Aorta (tissue), 5 donors: ENCODE measurements at regions not wholly inside any gene's neighbourhood (a gene's known extent, or its start where the extent isn't known, plus 50 kb on each side); places are given as distances from the start of the nearest gene placed in this dataset.

Experiments
- ATAC-seq: fragments of 200-7000 bp; cut with Tn5 transposase; one replicate; pipeline ENCODE4 v1.9.1; 2022; ENCODE audit warnings: moderate library complexity; ENCODE audit not compliant: low FRiP score
- DNase-seq, 2 donors: peaks; one replicate each; pipeline ENCODE4 v3.0.0-alpha.2; 2020
- H3K27ac ChIP-seq, 2 donors: one replicate each; pipeline ENCODE4 v1.5.1; 2013; ENCODE audit warnings: low read length in 2 of 2, mild to moderate bottlenecking in 2 of 2, moderate library complexity in 2 of 2, control low read depth in 1 of 2, inconsistent platforms in 1 of 2, low read depth in 1 of 2
- H3K27me3 ChIP-seq, 2 donors: one replicate each; pipeline ENCODE4 v1.6.1; 2013; ENCODE audit warnings: control low read depth in 1 of 2, low read length in 1 of 2, mild to moderate bottlenecking in 1 of 2, moderate library complexity in 1 of 2; ENCODE audit not compliant: insufficient read depth in 2 of 2, control insufficient read depth in 1 of 2
- H3K36me3 ChIP-seq, 2 donors: one replicate each; pipeline ENCODE4 v1.6.1; 2013; ENCODE audit warnings: control low read depth in 1 of 2, low read length in 1 of 2, mild to moderate bottlenecking in 1 of 2; ENCODE audit not compliant: insufficient read depth in 2 of 2, control insufficient read depth in 1 of 2
- H3K4me1 ChIP-seq, 2 donors: one replicate each; pipeline ENCODE4 v1.6.1; 2013; ENCODE audit warnings: low read length in 2 of 2, control low read depth in 1 of 2, mild to moderate bottlenecking in 1 of 2, moderate library complexity in 1 of 2; ENCODE audit not compliant: insufficient read depth in 2 of 2, control insufficient read depth in 1 of 2
- H3K4me3 ChIP-seq, 2 donors: one replicate each; pipeline ENCODE4 v1.5.1; 2013; ENCODE audit warnings: low read length in 2 of 2, control low read depth in 1 of 2, mild to moderate bottlenecking in 1 of 2
- H3K9me3 ChIP-seq: one replicate; pipeline ENCODE4 v1.6.1; 2013; ENCODE audit warnings: mild to moderate bottlenecking, low read length; ENCODE audit not compliant: control insufficient read depth
- WGBS, 2 donors: extraction: QIAGEN DNeasy Blood & Tissue Kit; methylation state at CpG; one replicate each; pipeline ENCODE4 v1.1.7; 2013; 5-methylcytosine and 5-hydroxymethylcytosine counted together
- intact Hi-C, 2 donors: fragments of 100-400 bp; cut with DNase I; formaldehyde crosslinking; loops; one replicate each; pipeline versions ENCODE4 v1.14.2 to v1.15.0; 2022
- donor health status: healthy with polysubstance abuse.
- donor health status: Bipolar disorder and iron deficiency.
- donor health status: DM: no; HTN: no; CAD: no.
- donor health status: DM: no; HTN: no; CAD: no.
- donor health status: DM: yes; HTN: yes; CAD: no.

GRCh38 chr5:174187481-174187880 lies 142.0 kb downstream of the NSG2 start:
- DNase-seq, result no peak
- Histone ChIP-seq H3K9me3 (no peaks in the 10 kb centered on the region), H3K4me1 (no peaks in the 10 kb centered on the region), H3K27me3 (no peaks in the 10 kb centered on the region), H3K36me3 (no peaks in the 10 kb centered on the region), H3K27ac (no peak overlapping the region), H3K4me3 (no peak overlapping the region)
- intact Hi-C loops, result no loop called here
- 84 to 85% methylated on average over 6 of the region's 6 CpGs for WGBS, 2 donors
- no peak for ATAC-seq

GRCh38 chr5:174188295-174188694 lies 142.8 kb downstream of the NSG2 start:
- no peaks in the 10 kb centered on the region for H3K36me3 ChIP-seq

GRCh38 chr5:174189654-174190541 lies 144.4 kb downstream of the NSG2 start:
- Histone ChIP-seq H3K9me3 (no peaks in the 10 kb centered on the region), H3K36me3 (no peaks in the 10 kb centered on the region), H3K27ac (no peak overlapping the region), H3K4me1 (no peaks in the 10 kb centered on the region), H3K4me3 (no peak overlapping the region), H3K27me3 (no peaks in the 10 kb centered on the region)
- WGBS, 2 donors, result 55 to 61% methylated on average over 19 of the region's 19 CpGs
- ATAC-seq (no peak), DNase-seq (no peak)
- intact Hi-C loops, result no loop called here

More at GRCh38 chr5:174188295-174188694, 142.8 kb downstream of the NSG2 start:
- H3K9me3 ChIP-seq, result no peaks in the 10 kb centered on the region
- no peak for DNase-seq
- H3K27ac ChIP-seq, result no peak overlapping the region
- H3K27me3 ChIP-seq, result no peaks in the 10 kb centered on the region
- 94 to 100% methylated on average over 1 of the region's 1 CpG for WGBS, 2 donors
- ATAC-seq, result no peak
- no peak overlapping the region for H3K4me3 ChIP-seq
- H3K4me1 ChIP-seq, result no peaks in the 10 kb centered on the region
- intact Hi-C loops, result no loop called here

- no peak overlapping the region for H3K4me3 ChIP-seq
- no peak for ATAC-seq
- no peaks in the 10 kb centered on the region for H3K4me1 ChIP-seq
- 74 to 79% methylated on average over 4 of the region's 4 CpGs for WGBS, 2 donors
- H3K27me3 ChIP-seq, result no peaks in the 10 kb centered on the region
- no peaks in the 10 kb centered on the region for H3K36me3 ChIP-seq
- no peak overlapping the region for H3K27ac ChIP-seq
- intact Hi-C loops, result no loop called here
- no peaks in the 10 kb centered on the region for H3K9me3 ChIP-seq
- DNase-seq, result no peak
Observed at GRCh38 chr5:174191076-174191475, 145.6 kb downstream of the NSG2 start.

GRCh38 chr5:174191850-174192655 lies 146.5 kb downstream of the NSG2 start:
- Histone ChIP-seq H3K27ac (no peak overlapping the region), H3K27me3 (no peaks in the 10 kb centered on the region), H3K4me1 (no peaks in the 10 kb centered on the region), H3K9me3 (no peaks in the 10 kb centered on the region), H3K4me3 (no peak overlapping the region), H3K36me3 (no peaks in the 10 kb centered on the region)
- ATAC-seq (no peak), DNase-seq (no peak)
- WGBS, 2 donors, result 73 to 74% methylated on average over 10 of the region's 10 CpGs
- intact Hi-C loops, result no loop called here

- H3K27ac ChIP-seq, result no peak overlapping the region
- DNase-seq (no peak), ATAC-seq (no peak)
- no peaks in the 10 kb centered on the region for H3K27me3 ChIP-seq
- H3K4me1 ChIP-seq, result no peaks in the 10 kb centered on the region
- 69 to 72% methylated on average over 14 of the region's 14 CpGs for WGBS, 2 donors
- no peaks in the 10 kb centered on the region for H3K9me3 ChIP-seq
- intact Hi-C loops, result no loop called here
- H3K36me3 ChIP-seq, result no peaks in the 10 kb centered on the region
- no peak overlapping the region for H3K4me3 ChIP-seq
Observed at GRCh38 chr5:174192901-174193300, 147.4 kb downstream of the NSG2 start.

- H3K9me3 ChIP-seq, result no peaks in the 10 kb centered on the region
- no peaks in the 10 kb centered on the region for H3K4me1 ChIP-seq
- H3K36me3 ChIP-seq, result no peaks in the 10 kb centered on the region
- no peaks in the 10 kb centered on the region for H3K27me3 ChIP-seq
- 51 to 64% methylated on average over 2 of the region's 2 CpGs for WGBS, 2 donors
- H3K4me3 ChIP-seq, result no peak overlapping the region
- intact Hi-C loops, result no loop called here
- no peak overlapping the region for H3K27ac ChIP-seq
- ATAC-seq (no peak), DNase-seq (no peak)
Observed at GRCh38 chr5:174195517-174195916, 150.0 kb downstream of the NSG2 start.

- Histone ChIP-seq H3K27ac (no peak overlapping the region), H3K4me3 (no peak overlapping the region), H3K4me1 (no peaks in the 10 kb centered on the region), H3K9me3 (peaks cover 2% of the 10 kb centered on the region), H3K27me3 (no peaks in the 10 kb centered on the region), H3K36me3 (no peaks in the 10 kb centered on the region)
- no peak for ATAC-seq
- intact Hi-C loops, result no loop called here
- no peak for DNase-seq
- WGBS, 2 donors, result 87 to 93% methylated on average over 3 of the region's 3 CpGs
Observed at GRCh38 chr5:174197929-174198328, 152.4 kb downstream of the NSG2 start.
